DND-41 (cell line): ENCODE measurements at regions not wholly inside any gene's neighbourhood (a gene's known extent, or its start where the extent isn't known, plus 50 kb on each side); places are given as distances from the start of the nearest gene placed in this dataset.

Experiments
- ATAC-seq: fragments of 200-7000 bp; cut with Tn5 transposase; 3 replicates; pipeline ENCODE4 v1.9.1; 2021; ENCODE audit warnings: low read depth; ENCODE audit not compliant: insufficient read depth
- DNase-seq: peaks from one replicate; pipeline ENCODE4 v3.0.0-alpha.2; 2020
- H2AFZ ChIP-seq: 2 replicates; pipeline ENCODE4 v1.6.0; 2012; ENCODE audit warnings: low read depth, low read length
- H3K27ac ChIP-seq: 2 replicates; pipeline ENCODE4 v1.5.1; 2012; ENCODE audit warnings: low read length, inconsistent platforms
- H3K27me3 ChIP-seq: fragments of 200-600 bp; sonication (generic); 2 replicates; pipeline ENCODE4 v1.6.0; 2012; ENCODE audit warnings: low read length, mild to moderate bottlenecking, inconsistent platforms; ENCODE audit not compliant: insufficient read depth, poor library complexity
- H3K36me3 ChIP-seq: 2 replicates; pipeline ENCODE4 v1.5.1; 2012; ENCODE audit warnings: low read length, inconsistent platforms; ENCODE audit not compliant: insufficient read depth
- H3K4me1 ChIP-seq: 2 replicates; pipeline ENCODE4 v1.5.1; 2012; ENCODE audit warnings: mild to moderate bottlenecking, low read length; ENCODE audit not compliant: insufficient read depth
- H3K4me2 ChIP-seq: 2 replicates; pipeline ENCODE4 v1.6.0; 2012; ENCODE audit warnings: mild to moderate bottlenecking, moderate library complexity, low read length, inconsistent platforms; ENCODE audit not compliant: insufficient read depth
- H3K4me3 ChIP-seq, 2 experiments: fragments of 200-600 bp in 1 of 2; shearing (Covaris generic) in 1 of 2; 2 replicates each; pipeline ENCODE4 v1.5.1; 2012 to 2016; ENCODE audit warnings: inconsistent platforms in 2 of 2, low read length in 2 of 2, mild to moderate bottlenecking in 2 of 2, low read depth in 1 of 2, moderate library complexity in 1 of 2
- H3K79me2 ChIP-seq: 2 replicates; pipeline ENCODE4 v1.6.0; 2012; ENCODE audit warnings: low read length, inconsistent platforms; ENCODE audit not compliant: insufficient read depth
- H3K9ac ChIP-seq: 2 replicates; pipeline ENCODE4 v1.6.0; 2012; ENCODE audit warnings: low read depth, mild to moderate bottlenecking, inconsistent platforms, low read length, moderate library complexity
- H3K9me3 ChIP-seq: 2 replicates; pipeline ENCODE4 v1.5.1; 2012; ENCODE audit warnings: low read length, moderate library complexity, mild to moderate bottlenecking, inconsistent platforms; ENCODE audit not compliant: insufficient read depth, severe bottlenecking
- H4K20me1 ChIP-seq: 2 replicates; pipeline ENCODE4 v1.6.0; 2012; ENCODE audit warnings: low read length; ENCODE audit not compliant: insufficient read depth
- EZH2 ChIP-seq: IDR thresholded peaks from 3 replicates; pipeline ENCODE4 v1.6.1; 2012; ENCODE audit warnings: borderline replicate concordance, low read depth, mild to moderate bottlenecking, moderate library complexity, low read length, inconsistent platforms; ENCODE audit not compliant: severe bottlenecking
- TF ChIP-seq, protein P1 (sequence below): IDR thresholded peaks from 2 replicates; pipeline ENCODE4 v1.5.1; 2012; ENCODE audit warnings: borderline replicate concordance, low read length, moderate library complexity, mild to moderate bottlenecking; ENCODE audit not compliant: poor library complexity, severe bottlenecking; ENCODE audit errors: extremely low read depth

- H3K79me2 ChIP-seq: no peaks in the 10 kb centered on the region
- no peaks in the 10 kb centered on the region for H3K36me3 ChIP-seq
- TF ChIP-seq, protein P1, sequence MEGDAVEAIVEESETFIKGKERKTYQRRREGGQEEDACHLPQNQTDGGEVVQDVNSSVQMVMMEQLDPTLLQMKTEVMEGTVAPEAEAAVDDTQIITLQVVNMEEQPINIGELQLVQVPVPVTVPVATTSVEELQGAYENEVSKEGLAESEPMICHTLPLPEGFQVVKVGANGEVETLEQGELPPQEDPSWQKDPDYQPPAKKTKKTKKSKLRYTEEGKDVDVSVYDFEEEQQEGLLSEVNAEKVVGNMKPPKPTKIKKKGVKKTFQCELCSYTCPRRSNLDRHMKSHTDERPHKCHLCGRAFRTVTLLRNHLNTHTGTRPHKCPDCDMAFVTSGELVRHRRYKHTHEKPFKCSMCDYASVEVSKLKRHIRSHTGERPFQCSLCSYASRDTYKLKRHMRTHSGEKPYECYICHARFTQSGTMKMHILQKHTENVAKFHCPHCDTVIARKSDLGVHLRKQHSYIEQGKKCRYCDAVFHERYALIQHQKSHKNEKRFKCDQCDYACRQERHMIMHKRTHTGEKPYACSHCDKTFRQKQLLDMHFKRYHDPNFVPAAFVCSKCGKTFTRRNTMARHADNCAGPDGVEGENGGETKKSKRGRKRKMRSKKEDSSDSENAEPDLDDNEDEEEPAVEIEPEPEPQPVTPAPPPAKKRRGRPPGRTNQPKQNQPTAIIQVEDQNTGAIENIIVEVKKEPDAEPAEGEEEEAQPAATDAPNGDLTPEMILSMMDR: no peak
- no peak for TF ChIP-seq EZH2
- DNase-seq: no peak
- no peak overlapping the region for H3K4me2 ChIP-seq
- no peak overlapping the region for H2AFZ ChIP-seq
- H3K27me3 ChIP-seq: peaks cover 15% of the 10 kb centered on the region
- ATAC-seq: no peak
- H3K4me3 ChIP-seq: no peak overlapping the region
- H3K4me1 ChIP-seq: no peaks in the 10 kb centered on the region
- no peaks in the 10 kb centered on the region for H4K20me1 ChIP-seq
- no peak overlapping the region for H3K9ac ChIP-seq
- H3K27ac ChIP-seq: no peak overlapping the region
- no peaks in the 10 kb centered on the region for H3K9me3 ChIP-seq
Observed at GRCh38 chr16:48903039-48903438, 293.1 kb upstream of the N4BP1 start.

DNA sequence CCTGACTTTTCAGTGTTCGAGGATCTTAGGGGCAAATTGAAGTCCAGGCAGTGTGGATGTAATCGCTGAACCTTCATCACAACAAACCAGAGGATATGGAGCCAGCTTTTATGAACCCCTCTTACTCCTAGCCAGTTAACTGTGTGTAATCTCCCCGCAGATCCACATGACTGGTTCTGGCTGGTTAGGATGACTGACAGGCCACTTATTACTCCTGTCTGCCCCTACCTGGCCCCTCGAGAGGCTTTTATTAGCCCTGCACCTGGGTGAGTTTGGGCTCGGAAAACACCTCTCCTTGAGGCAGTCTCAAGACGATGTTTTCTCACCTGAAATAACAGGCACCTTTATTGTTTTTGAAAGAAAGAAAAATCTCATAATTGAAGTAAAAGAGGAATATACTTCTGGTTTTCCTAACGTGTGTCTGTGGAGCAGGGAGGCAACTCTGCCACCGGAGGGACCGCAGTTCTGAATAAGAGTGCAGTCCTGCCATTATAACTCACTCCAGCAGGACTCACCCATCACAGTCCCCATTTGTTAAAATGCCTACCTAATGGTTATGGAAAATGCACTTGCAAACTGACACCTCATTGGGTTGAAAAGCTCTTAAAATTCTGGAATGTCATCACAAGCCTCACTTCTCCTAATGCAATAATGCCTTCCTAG is 291.9 kb upstream of the N4BP1 start:
- DNase-seq: no peak
- Histone ChIP-seq H3K4me2 (no peak overlapping the region), H3K4me3 (no peak overlapping the region), H2AFZ (no peak overlapping the region), H3K27ac (no peak overlapping the region), H3K9ac (no peak overlapping the region), H3K27me3 (peaks cover 15% of the 10 kb centered on the region), H3K4me1 (no peaks in the 10 kb centered on the region), H3K9me3 (no peaks in the 10 kb centered on the region), H3K36me3 (no peaks in the 10 kb centered on the region), H4K20me1 (no peaks in the 10 kb centered on the region), H3K79me2 (no peaks in the 10 kb centered on the region)
- ATAC-seq: no peak
- TF ChIP-seq, protein P1: peak; percentile 15
- TF ChIP-seq EZH2: no peak

DNA sequence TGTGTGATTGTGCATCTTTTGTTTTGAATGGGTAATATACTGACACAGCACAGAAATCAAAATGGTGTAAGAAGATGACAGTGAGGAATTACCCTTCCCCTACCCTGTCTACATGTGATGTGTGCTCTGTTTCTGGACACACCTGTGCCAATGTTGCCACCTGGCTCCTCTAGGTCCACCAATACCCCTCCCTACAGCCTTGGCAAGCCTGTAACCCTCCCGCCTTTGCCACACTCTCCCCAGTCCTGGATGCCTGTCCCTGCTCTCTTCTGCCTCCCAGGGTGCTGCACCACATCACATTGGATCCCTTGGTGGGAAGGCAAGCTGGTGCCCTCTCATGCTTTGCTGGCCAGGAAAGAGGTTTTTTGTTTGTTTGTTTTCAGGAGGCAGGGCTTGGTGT is 289.5 kb upstream of the N4BP1 start:
- H3K79me2 ChIP-seq: no peaks in the 10 kb centered on the region
- H3K27ac ChIP-seq: no peak overlapping the region
- H3K9me3 ChIP-seq: no peaks in the 10 kb centered on the region
- no peak overlapping the region for H3K9ac ChIP-seq
- TF ChIP-seq, protein P1: no peak
- TF ChIP-seq EZH2: no peak
- H4K20me1 ChIP-seq: no peaks in the 10 kb centered on the region
- DNase-seq (no peak), ATAC-seq (no peak)
- H3K36me3 ChIP-seq: no peaks in the 10 kb centered on the region
- H3K4me2 ChIP-seq: no peak overlapping the region
- H3K4me3 ChIP-seq: no peak overlapping the region
- H2AFZ ChIP-seq: no peak overlapping the region
- H3K4me1 ChIP-seq: no peaks in the 10 kb centered on the region
- H3K27me3 ChIP-seq: peaks cover 15% of the 10 kb centered on the region
